K562 (cell line): ENCODE measurements at regions not wholly inside any gene's neighbourhood (a gene's known extent, or its start where the extent isn't known, plus 50 kb on each side); places are given as distances from the start of the nearest gene placed in this dataset.

Experiments
- ATAC-seq: fragments of 200-7000 bp; cut with Tn5 transposase; 3 replicates; pipeline ENCODE4 v1.9.1; 2020; ENCODE audit warnings: moderate library complexity
- BruUV-seq: library from RNA; stranded (reverse); fragments of 400-500 nt; replicated peaks from 2 replicates; lab custom pipeline; 2021; lab: Mats Ljungman, UMichigan
- CTCF ChIA-PET: fragments of 300-600 bp; formaldehyde crosslinking; extraction: SDS; loops from one replicate; lab custom pipeline; 2021; ENCODE audit warnings: low intra/inter-chr PET ratio; lab: Yijun Ruan, JAX
- POLR2A ChIA-PET: fragments of 300-600, 350-650 bp; sonication (Branson Sonifier 250); formaldehyde crosslinking; extraction: SDS; loops from one replicate; lab custom pipeline; 2021; ENCODE audit warnings: antibody characterized with exemption, inconsistent platforms; lab: Yijun Ruan, JAX
- DNase-seq, 4 experiments: peaks; one replicate each; pipeline versions ENCODE4 v3.0.0 to v3.0.0-alpha.2; 2011 to 2018; ENCODE audit warnings: low spot score in 3 of 4, mixed read lengths in 3 of 4; ENCODE audit errors: extremely low read depth in 1 of 4
- FAIRE-seq: peaks from 2 replicates; lab custom pipeline; 2011; peaks lifted over from hg19 to GRCh38; lab: Jason Lieb, UNC
- H2AFZ ChIP-seq: 2 replicates; pipeline ENCODE4 v1.6.0; 2011; ENCODE audit warnings: low read depth, low read length, control low read depth, inconsistent platforms
- H3K27ac ChIP-seq: fragments of 200-600 bp; 3 replicates; pipeline ENCODE4 v1.8.0; 2011; ENCODE audit warnings: low read depth, mild to moderate bottlenecking, control low read depth, inconsistent platforms, low read length, moderate library complexity, mixed read lengths; ENCODE audit errors: extremely low read depth
- H3K27me3 ChIP-seq, 2 experiments: fragments of 300-600 bp in 1 of 2; 2 replicates in 1 of 2; 3 replicates in 1 of 2; pipeline versions ENCODE4 v1.6.0 to v1.8.0; 2011; ENCODE audit warnings: inconsistent platforms in 2 of 2, low read length in 2 of 2, mild to moderate bottlenecking in 1 of 2, mixed read lengths in 1 of 2, moderate library complexity in 1 of 2; ENCODE audit not compliant: control insufficient read depth in 2 of 2, insufficient read depth in 2 of 2
- H3K36me3 ChIP-seq: fragments of 300-600 bp; 3 replicates; pipeline ENCODE4 v1.8.0; 2011; ENCODE audit warnings: mild to moderate bottlenecking, low read length, inconsistent platforms; ENCODE audit not compliant: control insufficient read depth, insufficient read depth
- H3K4me1 ChIP-seq, 2 experiments: fragments of 200-600 bp in 1 of 2; replicated peaks in 1 of 2; 2 replicates in 1 of 2; 3 replicates in 1 of 2; pipeline versions ENCODE4 v1.5.1 to v1.8.0; 2011; ENCODE audit warnings: inconsistent platforms in 2 of 2, low read length in 2 of 2, mild to moderate bottlenecking in 1 of 2, mixed read lengths in 1 of 2, moderate library complexity in 1 of 2; ENCODE audit not compliant: control insufficient read depth in 2 of 2, insufficient read depth in 2 of 2
- H3K4me2 ChIP-seq: 2 replicates; pipeline ENCODE4 v1.6.1; 2011; ENCODE audit warnings: low read length, control low read depth, inconsistent platforms, mixed read lengths; ENCODE audit not compliant: insufficient read depth
- H3K4me3 ChIP-seq: fragments of 200-600 bp; sonication (generic), shearing (Covaris generic); 2 replicates; pipeline ENCODE4 v1.5.1; 2016; ENCODE audit warnings: control low read depth, inconsistent platforms
- H3K79me2 ChIP-seq: fragments of 200-600 bp; 3 replicates; pipeline ENCODE4 v1.8.0; 2011; ENCODE audit warnings: low read length, inconsistent platforms; ENCODE audit not compliant: control insufficient read depth, insufficient read depth
- H3K9ac ChIP-seq, 2 experiments: 2 replicates each; pipeline versions ENCODE4 v1.6.0 to v1.6.1; 2011; ENCODE audit warnings: low read depth in 2 of 2, low read length in 2 of 2, control low read depth in 1 of 2, inconsistent platforms in 1 of 2, mild to moderate bottlenecking in 1 of 2, mixed read lengths in 1 of 2; ENCODE audit not compliant: insufficient read depth in 1 of 2
- H3K9me1 ChIP-seq: one replicate; pipeline ENCODE4 v1.6.0; 2011; ENCODE audit warnings: inconsistent platforms, mild to moderate bottlenecking, low read length, moderate library complexity; ENCODE audit not compliant: control insufficient read depth, insufficient read depth
- H3K9me3 ChIP-seq: replicated peaks from 2 replicates; pipeline ENCODE4 v1.5.1; 2011; ENCODE audit warnings: low read depth, low read length, inconsistent platforms; ENCODE audit not compliant: control insufficient read depth, insufficient read depth
- H4K20me1 ChIP-seq: replicated peaks from 2 replicates; pipeline ENCODE4 v1.6.1; 2011; ENCODE audit warnings: low read length, inconsistent platforms, mixed read lengths; ENCODE audit not compliant: control insufficient read depth, insufficient read depth
- BCLAF1 ChIP-seq, 2 experiments: fragments of 450-650 bp in 1 of 2; IDR thresholded peaks; 2 replicates each; pipeline ENCODE4 v1.6.1; 2011 to 2017; ENCODE audit warnings: low read depth in 2 of 2, antibody characterized with exemption in 1 of 2, borderline replicate concordance in 1 of 2, low read length in 1 of 2, mild to moderate bottlenecking in 1 of 2, mixed read lengths in 1 of 2; ENCODE audit not compliant: control insufficient read depth in 1 of 2
- EGR1 ChIP-seq: fragments of 450-650 bp; conservative IDR thresholded peaks from 2 replicates; pipeline ENCODE4 v1.6.1; 2017; ENCODE audit warnings: mild to moderate bottlenecking
- ELK3 ChIP-seq: fragments of 450-650 bp; formaldehyde crosslinking; IDR thresholded peaks from 2 replicates; pipeline ENCODE4 v1.4.0; 2020; ENCODE audit warnings: mild to moderate bottlenecking
- ETV1 ChIP-seq: fragments of 450-650 bp; conservative IDR thresholded peaks from 2 replicates; pipeline ENCODE4 v1.6.1; 2016; ENCODE audit warnings: missing genetic modification characterization, control low read depth, low read depth, missing compliant biosample characterization
- HIVEP1 ChIP-seq: fragments of 250-450 bp; sonication (Bioruptor Pico); IDR thresholded peaks from 2 replicates; pipeline ENCODE4 v1.4.0; 2020; ENCODE audit warnings: mild to moderate bottlenecking
- L3MBTL2 ChIP-seq: fragments of 450-650 bp; IDR thresholded peaks from 2 replicates; pipeline ENCODE4 v1.6.1; 2016; ENCODE audit warnings: mild to moderate bottlenecking, moderate library complexity
- U2AF1 ChIP-seq: fragments of 200-400 bp; formaldehyde crosslinking; optimal IDR thresholded peaks from 2 replicates; pipeline ENCODE3; 2017; ENCODE audit warnings: mild to moderate bottlenecking, low read depth, low read length, moderate library complexity
- ZHX1 ChIP-seq: fragments of 150-350 bp; conservative IDR thresholded peaks from 2 replicates; pipeline ENCODE4 v1.6.1; 2014; ENCODE audit warnings: low read length
- ZNF143 ChIP-seq: sonication (generic); formaldehyde crosslinking; IDR thresholded peaks from 2 replicates; pipeline ENCODE4 v1.9.0; 2022; ENCODE audit warnings: mild to moderate bottlenecking, missing genetic modification reagents
- ZNF511 ChIP-seq: sonication (generic); formaldehyde crosslinking; IDR thresholded peaks from 2 replicates; pipeline ENCODE4 v1.8.0; 2022; ENCODE audit warnings: mild to moderate bottlenecking, missing genetic modification reagents
- WGBS: fragments of 100-300 bp; shearing (Covaris generic); methylation state at CpG from one replicate; pipeline ENCODE4 v1.1.6; 2016; ENCODE audit warnings: low coverage, mixed read lengths; ENCODE audit not compliant: insufficient coverage; ENCODE audit errors: missing lambda C conversion rate; 5-methylcytosine and 5-hydroxymethylcytosine counted together
- in situ Hi-C: fragments of 300-500 bp; cut with MboI; formaldehyde crosslinking; loops from 4 replicates; pipeline ENCODE4 v1.15.0; 2018; ENCODE audit warnings: inconsistent platforms, mixed read lengths
- intact Hi-C: fragments of 100-400 bp; cut with micrococcal nuclease; formaldehyde crosslinking; loops from 2 replicates; pipeline ENCODE4 v1.14.2; 2022
- TF ChIP-seq, protein P1 (sequence below): fragments of 450-650 bp; IDR thresholded peaks from 2 replicates; pipeline ENCODE4 v1.6.1; 2017; ENCODE audit warnings: antibody characterized with exemption

DNA sequence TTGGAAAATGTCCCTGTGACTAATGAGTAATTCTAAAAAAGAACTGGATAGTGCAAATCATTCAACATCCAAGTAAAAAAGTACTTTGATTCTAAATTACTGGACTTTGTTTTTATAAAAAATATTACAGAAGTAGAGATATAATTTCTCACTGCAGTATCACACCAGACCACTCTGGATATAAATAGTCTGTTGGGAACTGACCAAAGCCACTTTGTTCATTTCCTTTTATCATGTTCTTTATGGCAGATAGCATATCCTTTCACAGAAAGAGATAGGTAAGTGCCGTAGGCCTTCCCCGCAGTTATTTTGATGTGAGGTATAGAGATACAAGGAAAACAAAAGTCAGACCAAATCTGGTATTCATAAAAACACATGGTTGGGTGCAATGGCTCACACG, 827.4 kb upstream of the GRAMD2B start:
- no peak for FAIRE-seq
- 2% methylated on average over 3 of the region's 3 CpGs for WGBS
- Histone ChIP-seq H2AFZ (no peak overlapping the region), H4K20me1 (no peaks in the 10 kb centered on the region), H3K4me3 (no peak overlapping the region), H3K9me3 (no peaks in the 10 kb centered on the region; the same call in 1 of the 2 replicates), H3K27ac (no peak overlapping the region), H3K27me3 (no peaks in the 10 kb centered on the region), H3K4me2 (no peak overlapping the region), H3K4me1 (no peaks in the 10 kb centered on the region), H3K79me2 (no peaks in the 10 kb centered on the region), H3K9me1 (no peaks in the 10 kb centered on the region), H3K36me3 (no peaks in the 10 kb centered on the region), H3K9ac (no peak overlapping the region)
- ATAC-seq: no peak
- BruUV-seq: no TSS peak
- in situ Hi-C loops (no loop called here), intact Hi-C loops (no loop called here)
- POLR2A ChIA-PET: no interaction called here
- DNase-seq: no peak
- CTCF ChIA-PET: no interaction called here
- no peak for TF ChIP-seq ETV1 (tag)
- TF ChIP-seq HIVEP1 (CRISPR knock-in tag): no peak
- no peak for TF ChIP-seq ZHX1
- TF ChIP-seq ZNF143 (CRISPR knock-in tag): no peak
- TF ChIP-seq ELK3: no peak
- TF ChIP-seq, protein P1, sequence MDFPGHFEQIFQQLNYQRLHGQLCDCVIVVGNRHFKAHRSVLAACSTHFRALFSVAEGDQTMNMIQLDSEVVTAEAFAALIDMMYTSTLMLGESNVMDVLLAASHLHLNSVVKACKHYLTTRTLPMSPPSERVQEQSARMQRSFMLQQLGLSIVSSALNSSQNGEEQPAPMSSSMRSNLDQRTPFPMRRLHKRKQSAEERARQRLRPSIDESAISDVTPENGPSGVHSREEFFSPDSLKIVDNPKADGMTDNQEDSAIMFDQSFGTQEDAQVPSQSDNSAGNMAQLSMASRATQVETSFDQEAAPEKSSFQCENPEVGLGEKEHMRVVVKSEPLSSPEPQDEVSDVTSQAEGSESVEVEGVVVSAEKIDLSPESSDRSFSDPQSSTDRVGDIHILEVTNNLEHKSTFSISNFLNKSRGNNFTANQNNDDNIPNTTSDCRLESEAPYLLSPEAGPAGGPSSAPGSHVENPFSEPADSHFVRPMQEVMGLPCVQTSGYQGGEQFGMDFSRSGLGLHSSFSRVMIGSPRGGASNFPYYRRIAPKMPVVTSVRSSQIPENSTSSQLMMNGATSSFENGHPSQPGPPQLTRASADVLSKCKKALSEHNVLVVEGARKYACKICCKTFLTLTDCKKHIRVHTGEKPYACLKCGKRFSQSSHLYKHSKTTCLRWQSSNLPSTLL: no peak
- no peak for TF ChIP-seq ZNF511 (CRISPR knock-in tag)
- no peak for TF ChIP-seq EGR1
- no peak for TF ChIP-seq U2AF1
- no peak for TF ChIP-seq BCLAF1 (IDR thresholded peaks at IDR 0.05; ENCODE audit: borderline replicate concordance in 1 of 2, control insufficient read depth in 1 of 2, low read depth in 2 of 2, low read length in 1 of 2)
- TF ChIP-seq L3MBTL2: no peak
